GM21717 (cell line): ENCODE measurements at regions not wholly inside any gene's neighbourhood (a gene's known extent, or its start where the extent isn't known, plus 50 kb on each side); places are given as distances from the start of the nearest gene placed in this dataset.
"Not testable (repeated sequence)": the region's sequence is repeated elsewhere in the genome, so short reads cannot be mapped to it uniquely, and the experiment has no call there.

Experiments used
- ATAC-seq: cut with Tn5 transposase; IDR thresholded peaks from one replicate; pipeline ENCODE4 v1.9.1; 2021; ENCODE audit warnings: mild to moderate bottlenecking, moderate library complexity; ENCODE audit not compliant: unreplicated experiment

- no peak for ATAC-seq
Observed at GRCh38 chr3:95789111-95789510, 1025.3 kb upstream of the EPHA6 start.

DNA sequence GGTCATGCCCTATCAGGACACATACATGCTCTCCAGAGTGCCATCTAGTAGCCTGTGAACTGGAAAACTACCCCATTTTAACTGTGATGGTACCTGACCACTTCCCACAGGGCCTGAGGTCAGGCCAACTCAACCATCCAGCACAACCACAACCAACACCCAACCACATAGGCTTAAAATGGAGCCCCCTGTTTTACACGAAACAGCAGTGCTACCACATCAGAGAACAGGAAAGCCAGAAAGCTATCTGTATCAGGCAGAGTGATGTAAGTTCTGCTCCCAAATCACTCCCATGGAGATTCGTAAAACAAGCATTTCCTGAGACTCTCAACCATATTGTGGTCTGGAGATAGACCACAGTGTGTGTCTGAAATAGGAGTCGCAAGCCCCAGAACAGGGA is 1017.3 kb upstream of the EPHA6 start:
- no peak for ATAC-seq

- ATAC-seq: no peak
Observed at GRCh38 chr3:95798628-95799027, 1015.8 kb upstream of the EPHA6 start.

DNA sequence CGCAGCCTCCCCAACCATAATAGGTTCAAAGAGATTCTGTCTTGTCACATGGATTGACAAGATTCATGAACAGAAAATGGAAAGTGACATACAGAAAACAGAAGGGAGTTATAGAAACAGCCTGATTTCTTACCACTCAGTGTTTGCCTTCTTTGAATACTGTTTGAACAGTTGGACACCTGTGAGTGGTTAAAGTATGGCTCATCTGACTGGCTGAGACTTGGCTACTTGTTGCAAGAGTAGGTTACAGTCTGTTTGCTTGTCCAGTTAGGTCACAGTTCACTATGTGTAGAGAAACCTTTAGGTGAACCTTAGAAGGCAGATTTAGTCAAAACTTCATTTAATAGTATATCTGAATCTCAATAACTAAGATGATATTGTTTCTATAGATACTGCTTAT is 1003.9 kb upstream of the EPHA6 start:
- ATAC-seq: no peak

DNA sequence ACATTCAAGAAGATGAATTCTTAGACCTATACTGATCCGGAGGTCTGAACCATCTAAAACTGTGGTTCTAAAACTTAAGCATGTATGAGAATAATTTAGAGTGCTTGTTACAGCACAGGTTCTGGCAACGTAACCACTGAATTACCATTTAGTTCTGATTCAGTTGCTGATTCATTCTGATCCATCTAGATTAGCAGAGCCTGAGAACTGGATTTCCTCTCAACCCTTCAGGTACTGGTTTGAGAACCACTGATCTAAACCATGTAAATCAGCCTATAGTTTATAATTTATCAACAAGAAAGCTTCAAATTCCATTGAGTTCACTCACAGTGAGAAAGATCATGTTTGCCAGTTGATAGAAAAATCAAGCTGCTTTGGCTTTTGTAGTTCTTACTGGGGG is 1001.1 kb upstream of the EPHA6 start:
- no peak for ATAC-seq

GRCh38 chr3:95815828-95816227 is 998.6 kb upstream of the EPHA6 start:
- no peak for ATAC-seq

- no peak for ATAC-seq
Observed at GRCh38 chr3:95826419-95826818, 988.0 kb upstream of the EPHA6 start.

- ATAC-seq: no peak
Observed at GRCh38 chr3:95832146-95832545, 982.2 kb upstream of the EPHA6 start.

DNA sequence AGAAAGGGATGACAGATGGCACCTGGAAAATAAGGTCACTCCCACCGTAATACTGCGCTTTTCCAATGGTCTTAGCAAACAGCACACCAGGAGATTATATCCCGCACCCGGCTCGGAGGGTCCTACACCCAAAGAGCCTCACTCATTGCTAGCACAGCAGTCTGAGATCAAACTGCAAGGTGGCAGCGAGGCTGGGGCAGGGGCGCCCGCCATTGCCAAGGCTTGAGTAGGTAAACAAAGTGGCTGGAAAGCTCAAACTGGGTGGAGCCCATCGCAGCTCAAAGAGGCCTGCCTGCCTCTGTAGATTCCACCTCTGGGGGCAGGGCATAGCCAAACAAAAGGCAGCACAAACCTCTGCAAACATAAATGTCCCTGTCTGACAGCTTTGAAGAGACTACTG is 953.8 kb upstream of the EPHA6 start:
- not testable (repeated sequence) for ATAC-seq

DNA sequence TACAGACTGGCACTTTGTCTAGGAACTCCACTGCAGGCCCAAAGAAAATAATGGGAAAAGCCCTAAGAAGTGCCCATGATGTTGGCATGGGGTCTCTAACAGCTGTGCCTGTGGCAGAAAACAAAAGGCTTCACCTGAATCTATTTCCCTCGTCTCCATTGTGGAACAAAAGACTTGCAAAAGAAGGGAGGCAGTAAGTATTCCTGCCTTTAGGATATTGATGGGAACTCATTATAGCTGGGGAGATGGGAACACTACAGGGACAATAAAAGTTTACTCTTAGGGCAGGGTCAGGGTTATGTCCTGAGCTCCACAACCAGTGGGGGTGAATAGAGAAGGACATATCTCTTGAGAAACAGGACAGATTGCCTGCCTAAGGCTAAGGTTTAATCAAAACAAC is 930.6 kb upstream of the EPHA6 start:
- no peak for ATAC-seq

DNA sequence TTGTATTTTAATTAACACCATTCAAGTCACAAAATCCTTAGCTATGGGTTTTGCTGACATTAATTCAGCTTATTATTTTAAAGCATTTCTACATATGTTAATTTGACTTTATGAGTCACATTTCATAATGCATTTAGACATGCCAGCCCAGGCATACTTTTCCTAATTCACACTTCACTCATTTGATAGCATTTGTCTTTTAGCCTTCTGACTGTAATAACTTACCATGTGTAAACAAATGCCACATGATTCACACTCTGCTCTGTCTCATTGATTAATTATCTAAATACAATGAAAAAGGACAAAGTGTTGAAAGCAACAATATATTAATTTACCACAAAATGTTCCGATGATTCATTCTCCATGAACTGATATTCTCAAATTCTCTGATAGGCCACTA is 927.8 kb upstream of the EPHA6 start:
- ATAC-seq: no peak

DNA sequence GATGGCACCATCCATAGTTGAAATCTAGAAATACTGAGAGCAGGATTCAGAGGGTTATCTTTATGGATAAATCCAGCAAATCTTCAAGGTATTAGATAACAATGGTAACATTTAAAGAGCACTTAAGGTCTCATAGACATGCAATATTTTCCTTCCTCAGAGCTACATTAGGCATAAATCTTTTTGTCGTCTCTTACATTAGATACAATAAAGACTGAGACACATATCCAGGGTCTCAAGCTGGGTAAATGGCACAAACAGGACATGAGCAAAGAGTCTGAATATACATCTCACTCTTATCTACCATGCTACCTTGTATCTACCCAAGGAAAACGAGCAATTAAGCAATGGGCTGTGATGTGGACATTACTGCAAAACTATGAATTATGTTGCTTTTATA is 927.3 kb upstream of the EPHA6 start:
- ATAC-seq: no peak

DNA sequence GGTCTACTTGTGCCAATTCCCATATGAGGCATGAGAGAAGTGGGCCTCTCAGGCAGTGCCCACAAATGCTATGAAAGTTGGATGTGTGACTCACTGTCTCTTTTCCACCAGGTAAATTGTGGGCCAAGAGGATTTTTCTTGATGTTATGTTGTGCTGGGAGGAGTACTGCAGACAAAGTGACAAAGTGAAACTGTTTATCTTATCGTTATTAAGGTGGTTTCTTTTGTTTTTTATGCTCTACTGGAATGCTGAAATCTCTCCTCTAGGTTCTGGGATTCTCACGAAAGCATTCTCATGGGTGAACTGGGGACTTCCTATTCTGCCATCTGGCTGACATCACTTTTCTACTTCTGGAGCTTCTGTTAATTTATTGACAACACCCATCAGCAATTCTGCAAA is 919.6 kb upstream of the EPHA6 start:
- ATAC-seq: no peak

DNA sequence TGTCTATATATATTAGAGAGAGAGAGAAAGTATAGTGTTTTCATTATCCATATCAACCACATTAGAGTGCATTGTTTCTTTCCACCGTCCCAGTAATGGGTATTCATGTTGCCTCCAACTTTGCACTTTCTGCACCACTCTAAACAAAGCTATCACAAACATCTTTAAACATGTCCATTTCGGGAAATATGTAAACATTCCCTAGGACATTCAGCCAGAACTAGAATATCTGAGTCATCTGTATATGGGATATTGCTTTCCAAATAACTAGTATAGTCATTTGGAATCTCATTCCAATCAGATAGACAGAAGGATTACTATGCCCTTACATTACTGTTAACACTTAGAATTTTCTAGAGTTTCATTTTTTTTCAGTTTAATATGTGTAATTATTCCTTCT is 914.9 kb upstream of the EPHA6 start:
- ATAC-seq: no peak

- no peak for ATAC-seq
Observed at GRCh38 chr3:95899911-95900310, 914.5 kb upstream of the EPHA6 start.

GRCh38 chr3:95901948-95902347 is 912.4 kb upstream of the EPHA6 start:
- ATAC-seq: no peak

DNA sequence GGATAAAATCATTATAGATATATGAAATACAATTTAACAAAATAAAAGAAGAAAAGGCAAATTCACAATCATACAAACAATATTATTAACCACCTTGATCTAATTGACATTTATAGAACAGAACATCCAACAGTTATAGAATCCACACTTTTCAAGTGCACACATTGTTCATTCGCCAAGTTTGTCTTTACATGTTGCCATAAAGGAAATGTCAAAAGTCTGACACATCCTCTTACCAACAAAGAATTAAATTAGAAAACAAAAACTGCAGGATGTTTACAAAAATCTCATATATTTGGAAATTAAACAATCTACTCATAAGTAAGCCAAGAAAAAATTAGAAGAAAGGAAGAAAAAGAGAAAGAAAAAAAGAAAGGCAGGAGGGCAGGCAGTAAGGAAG is 909.2 kb upstream of the EPHA6 start:
- no peak for ATAC-seq

DNA sequence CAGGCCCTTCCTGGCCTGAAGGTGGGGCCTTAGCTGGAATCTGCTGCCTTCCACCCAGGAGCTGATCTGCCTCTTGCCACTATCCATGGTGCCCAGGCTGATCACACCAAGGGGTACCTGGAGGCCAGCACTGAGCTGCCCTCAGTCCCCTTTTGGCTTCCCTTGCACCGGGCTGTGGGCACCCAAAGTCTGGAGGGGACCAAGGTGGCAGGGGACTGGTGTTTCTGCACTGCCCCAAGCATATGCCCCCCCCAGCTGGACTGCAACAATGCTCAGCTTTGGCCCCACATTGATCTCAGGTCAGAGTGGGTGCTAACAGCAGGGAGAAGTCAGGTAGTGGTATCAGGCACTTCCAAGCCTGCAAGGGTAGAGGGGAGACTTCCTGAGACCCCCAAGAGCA is 902.6 kb upstream of the EPHA6 start:
- ATAC-seq: no peak

DNA sequence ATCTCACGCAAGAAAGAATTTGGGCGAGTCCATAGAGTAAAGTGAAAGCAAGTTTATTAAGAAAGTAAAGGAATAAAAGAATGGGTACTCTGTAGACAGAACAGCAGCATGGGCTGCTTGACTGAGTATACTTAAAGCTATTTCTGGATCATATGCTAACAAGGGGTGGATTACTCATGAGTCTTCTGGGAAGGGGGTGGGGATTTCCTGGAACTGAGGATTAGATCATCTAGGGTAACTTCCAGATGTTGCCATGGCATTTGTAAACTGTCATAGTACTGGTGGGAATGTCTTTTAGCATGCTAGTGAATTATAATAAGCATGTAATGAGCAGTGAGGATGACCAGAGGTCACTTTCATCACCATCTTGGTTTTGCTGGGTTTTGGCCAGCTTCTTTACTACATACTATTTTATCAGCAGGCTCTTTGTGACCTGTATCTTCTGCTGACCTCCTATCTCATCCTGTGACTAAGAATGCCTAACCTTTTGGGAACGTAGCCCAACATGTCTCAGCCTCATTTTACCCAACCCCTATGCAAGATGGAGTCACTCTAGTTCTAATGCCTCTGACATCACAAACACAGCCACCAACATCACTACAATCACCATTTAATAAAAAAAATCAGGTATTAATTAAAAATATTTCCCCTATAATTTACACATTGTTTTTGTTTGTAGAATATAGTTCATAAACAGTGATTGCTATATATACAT is 890.7 kb upstream of the EPHA6 start:
- ATAC-seq: no peak

GRCh38 chr3:95926904-95927501 is 887.4 kb upstream of the EPHA6 start:
- ATAC-seq: no peak

DNA sequence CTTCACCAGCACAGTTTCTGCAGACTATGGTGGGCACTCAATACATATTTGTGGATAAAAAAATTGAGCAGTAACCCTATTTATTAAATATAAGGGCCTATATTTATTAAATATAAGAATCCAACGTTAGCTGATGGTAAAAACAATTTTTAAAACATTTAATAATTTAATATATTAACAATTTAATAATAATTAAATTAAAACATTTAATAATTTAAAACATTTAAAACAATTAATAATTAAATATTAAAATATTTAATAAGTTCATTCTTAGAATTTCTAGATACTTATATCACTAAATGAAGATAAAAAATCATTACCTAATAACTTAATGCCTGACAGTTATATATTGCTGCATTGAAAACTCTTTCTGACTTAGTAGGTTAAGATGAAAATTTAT is 880.2 kb upstream of the EPHA6 start:
- no peak for ATAC-seq

DNA sequence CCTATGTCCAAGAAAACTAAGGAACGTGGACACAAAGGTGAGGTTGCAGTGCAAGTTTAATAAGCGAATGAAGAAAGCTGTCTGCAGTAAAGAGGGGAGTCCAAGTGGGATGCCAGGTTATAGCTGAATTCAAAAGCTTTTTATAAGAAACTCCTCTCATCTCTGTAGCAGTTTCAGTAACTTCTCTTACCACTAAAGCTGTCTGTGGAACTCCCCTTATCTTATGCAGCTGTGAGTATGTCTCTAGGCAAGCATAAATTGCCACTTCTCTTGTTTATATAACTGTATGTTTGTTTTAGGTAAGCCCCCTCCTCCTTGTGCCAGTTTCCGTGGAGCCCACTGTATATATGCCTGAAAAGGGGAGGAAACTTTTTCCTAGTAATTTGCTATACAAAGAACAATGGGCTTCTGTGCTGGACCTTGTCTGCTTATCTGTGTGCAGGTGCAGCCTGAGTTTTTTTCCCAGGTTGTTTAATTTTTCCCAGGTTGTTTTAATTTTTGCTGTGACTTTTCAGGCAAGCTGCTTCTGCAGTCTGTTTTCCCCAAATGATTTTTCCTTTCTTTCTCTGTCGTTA is 875.1 kb upstream of the EPHA6 start:
- ATAC-seq: no peak
